ENCODE measurements at regions not wholly inside any gene's neighbourhood (a gene's known extent, or its start where the extent isn't known, plus 50 kb on each side); places are given as distances from the start of the nearest gene placed in this dataset.

GRCh38 chr1:96481409-96481808 lies 240.2 kb upstream of the PTBP2 start:
- no peaks in the 10 kb centered on the region for H3K36me3 ChIP-seq (ENCODE audit: control insufficient read depth, insufficient read depth, low read length)
- peaks cover 20% of the 10 kb centered on the region for H3K27me3 ChIP-seq (ENCODE audit: control insufficient read depth, insufficient read depth, low read length, poor library complexity, severe bottlenecking)
- H3K4me3 ChIP-seq (ENCODE audit: insufficient read depth, low read depth, low read length) = no peak overlapping the region
- no peaks in the 10 kb centered on the region for H3K9me3 ChIP-seq (ENCODE audit: control insufficient read depth, low read length)
- peaks cover 21% of the 10 kb centered on the region for H3K4me1 ChIP-seq (ENCODE audit: control insufficient read depth, insufficient read depth, low read length)
- 79 to 91% methylated on average over 2 of the region's 2 CpGs for WGBS, 2 experiments
- H3K27ac ChIP-seq (ENCODE audit: insufficient read depth, low read depth, low read length, poor library complexity, severe bottlenecking) = no peak overlapping the region

GRCh38 chr1:96482616-96483015 lies 239.0 kb upstream of the PTBP2 start:
- Histone ChIP-seq H3K36me3 (ENCODE audit: control insufficient read depth, insufficient read depth, low read length) (no peaks in the 10 kb centered on the region), H3K4me3 (ENCODE audit: insufficient read depth, low read depth, low read length) (no peak overlapping the region), H3K4me1 (ENCODE audit: control insufficient read depth, insufficient read depth, low read length) (peaks cover 27% of the 10 kb centered on the region), H3K27ac (ENCODE audit: insufficient read depth, low read depth, low read length, poor library complexity, severe bottlenecking) (peak overlapping the region; percentile 12), H3K9me3 (ENCODE audit: control insufficient read depth, low read length) (no peaks in the 10 kb centered on the region), H3K27me3 (ENCODE audit: control insufficient read depth, insufficient read depth, low read length, poor library complexity, severe bottlenecking) (peaks cover 8% of the 10 kb centered on the region)
- WGBS, 2 experiments = 0 to 1% methylated on average over 4 of the region's 4 CpGs

DNA sequence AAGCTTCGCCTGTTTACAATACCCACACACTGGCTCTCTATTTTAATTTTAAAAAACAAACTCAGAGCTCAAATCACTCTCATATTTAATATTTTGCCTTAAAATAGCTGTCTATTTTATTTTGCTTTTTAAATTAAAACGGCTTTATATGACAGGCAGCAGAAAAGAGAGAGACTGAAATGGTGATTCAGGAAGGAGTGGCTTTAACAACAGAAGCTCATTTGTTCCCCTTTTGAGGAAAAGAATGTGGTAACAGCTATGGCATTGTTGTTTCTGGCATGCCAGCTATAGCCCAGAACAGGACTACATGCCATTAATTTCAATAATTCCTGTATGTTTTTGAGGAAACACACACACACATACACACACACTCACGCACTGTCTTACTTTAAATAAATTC lies 234.2 kb upstream of the PTBP2 start:
- Histone ChIP-seq H3K27me3 (ENCODE audit: control insufficient read depth, insufficient read depth, low read length, poor library complexity, severe bottlenecking) (no peaks in the 10 kb centered on the region), H3K4me1 (ENCODE audit: control insufficient read depth, insufficient read depth, low read length) (peaks cover 22% of the 10 kb centered on the region), H3K4me3 (ENCODE audit: insufficient read depth, low read depth, low read length) (no peak overlapping the region), H3K27ac (ENCODE audit: insufficient read depth, low read depth, low read length, poor library complexity, severe bottlenecking) (no peak overlapping the region), H3K9me3 (ENCODE audit: control insufficient read depth, low read length) (no peaks in the 10 kb centered on the region), H3K36me3 (ENCODE audit: control insufficient read depth, insufficient read depth, low read length) (no peaks in the 10 kb centered on the region)
- 64 to 88% methylated on average over 3 of the region's 3 CpGs for WGBS, 2 experiments

- no peak overlapping the region for H3K4me3 ChIP-seq (ENCODE audit: insufficient read depth, low read depth, low read length)
These were observed 233.6 kb upstream of the PTBP2 start for GRCh38 chr1:96487971-96488370.

DNA sequence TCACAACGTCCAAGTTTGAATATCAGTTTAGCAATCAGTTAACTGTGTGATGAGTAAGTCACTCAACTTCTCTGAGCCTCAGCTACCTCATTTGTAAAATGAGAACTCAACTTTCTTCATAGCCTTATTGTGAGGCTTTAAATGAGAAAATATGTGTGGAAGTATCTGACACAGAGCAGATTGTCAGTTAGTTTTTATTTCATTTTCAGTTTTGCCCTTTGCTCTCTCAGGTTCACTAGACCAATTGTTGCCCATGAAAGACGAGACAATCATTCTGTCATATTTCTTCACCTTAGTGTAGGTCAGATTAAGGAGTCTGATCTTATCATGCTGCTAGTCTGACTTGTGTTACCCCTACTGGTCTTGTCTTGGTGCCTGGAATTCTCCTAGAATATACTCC lies 232.8 kb upstream of the PTBP2 start:
- no peaks in the 10 kb centered on the region for H3K36me3 ChIP-seq (ENCODE audit: control insufficient read depth, insufficient read depth, low read length)
- no peak overlapping the region for H3K27ac ChIP-seq (ENCODE audit: insufficient read depth, low read depth, low read length, poor library complexity, severe bottlenecking)
- H3K27me3 ChIP-seq (ENCODE audit: control insufficient read depth, insufficient read depth, low read length, poor library complexity, severe bottlenecking) = no peaks in the 10 kb centered on the region
- WGBS, 2 experiments = 67 to 80% methylated on average over 2 of the region's 2 CpGs
- H3K4me3 ChIP-seq (ENCODE audit: insufficient read depth, low read depth, low read length) = no peak overlapping the region
- peaks cover 22% of the 10 kb centered on the region for H3K4me1 ChIP-seq (ENCODE audit: control insufficient read depth, insufficient read depth, low read length)
- no peaks in the 10 kb centered on the region for H3K9me3 ChIP-seq (ENCODE audit: control insufficient read depth, low read length)

More at GRCh38 chr1:96487971-96488370, 233.6 kb upstream of the PTBP2 start:
- H3K36me3 ChIP-seq (ENCODE audit: control insufficient read depth, insufficient read depth, low read length) = no peaks in the 10 kb centered on the region
- H3K4me1 ChIP-seq (ENCODE audit: control insufficient read depth, insufficient read depth, low read length) = peaks cover 22% of the 10 kb centered on the region
- 84 to 85% methylated on average over 5 of the region's 5 CpGs for WGBS, 2 experiments
- no peak overlapping the region for H3K27ac ChIP-seq (ENCODE audit: insufficient read depth, low read depth, low read length, poor library complexity, severe bottlenecking)
- H3K27me3 ChIP-seq (ENCODE audit: control insufficient read depth, insufficient read depth, low read length, poor library complexity, severe bottlenecking) = no peaks in the 10 kb centered on the region
- no peaks in the 10 kb centered on the region for H3K9me3 ChIP-seq (ENCODE audit: control insufficient read depth, low read length)

DNA sequence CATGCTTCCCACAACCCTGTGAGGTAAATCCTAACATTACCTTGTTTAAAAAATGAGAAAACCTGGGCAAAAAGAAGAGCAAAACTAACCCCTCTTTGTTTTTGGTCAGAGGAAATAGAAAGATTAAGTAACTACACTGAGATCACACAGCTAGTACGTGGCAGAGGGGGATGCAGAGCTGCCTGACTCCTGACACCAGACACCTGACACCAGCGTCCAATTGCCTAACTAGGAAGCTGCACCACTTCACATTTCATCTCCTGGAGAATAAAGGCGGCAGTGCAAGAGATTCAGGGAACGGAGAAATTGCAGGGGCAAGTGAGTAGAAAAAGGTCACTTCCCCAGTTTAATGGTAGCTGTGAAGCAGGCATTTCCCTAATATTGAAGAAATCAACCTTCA lies 229.3 kb upstream of the PTBP2 start:
- no peaks in the 10 kb centered on the region for H3K27me3 ChIP-seq (ENCODE audit: control insufficient read depth, insufficient read depth, low read length, poor library complexity, severe bottlenecking)
- no peak overlapping the region for H3K27ac ChIP-seq (ENCODE audit: insufficient read depth, low read depth, low read length, poor library complexity, severe bottlenecking)
- no peak overlapping the region for H3K4me3 ChIP-seq (ENCODE audit: insufficient read depth, low read depth, low read length)
- WGBS, 2 experiments = 48 to 56% methylated on average over 4 of the region's 4 CpGs
- no peaks in the 10 kb centered on the region for H3K9me3 ChIP-seq (ENCODE audit: control insufficient read depth, low read length)
- H3K36me3 ChIP-seq (ENCODE audit: control insufficient read depth, insufficient read depth, low read length) = no peaks in the 10 kb centered on the region
- H3K4me1 ChIP-seq (ENCODE audit: control insufficient read depth, insufficient read depth, low read length) = peaks cover 13% of the 10 kb centered on the region

DNA sequence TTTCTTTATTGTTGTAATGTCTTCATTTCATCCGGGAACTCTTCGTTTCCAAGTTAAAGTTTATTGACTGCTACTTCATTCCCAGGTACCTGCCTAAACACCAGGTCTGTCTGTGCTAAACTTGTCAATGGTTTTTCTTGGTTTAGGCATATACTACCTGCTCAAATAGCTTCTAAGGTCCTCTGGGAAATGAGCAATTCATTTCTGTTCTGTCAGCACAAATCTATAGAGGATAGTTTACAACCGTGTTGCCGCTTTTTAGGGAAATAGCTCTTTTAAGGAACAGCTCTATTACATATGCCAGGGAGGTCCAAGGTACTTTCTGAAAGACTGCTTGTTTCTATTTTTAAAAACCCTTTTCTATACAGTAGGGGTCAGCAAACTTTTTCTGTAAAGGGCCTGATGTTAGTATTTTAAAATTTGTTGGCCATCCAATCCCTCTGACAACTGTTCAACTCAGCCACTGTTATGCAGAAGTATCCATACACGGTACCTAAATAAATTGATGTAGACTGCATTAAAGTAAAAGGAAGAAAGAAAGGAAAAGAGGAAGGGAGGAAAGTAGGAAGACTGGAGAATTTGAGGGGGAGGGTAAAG lies 222.7 kb upstream of the PTBP2 start:
- Histone ChIP-seq H3K27ac (ENCODE audit: insufficient read depth, low read depth, low read length, poor library complexity, severe bottlenecking) (no peak overlapping the region), H3K4me3 (ENCODE audit: insufficient read depth, low read depth, low read length) (no peak overlapping the region), H3K36me3 (ENCODE audit: control insufficient read depth, insufficient read depth, low read length) (no peaks in the 10 kb centered on the region), H3K4me1 (ENCODE audit: control insufficient read depth, insufficient read depth, low read length) (no peaks in the 10 kb centered on the region), H3K9me3 (ENCODE audit: control insufficient read depth, low read length) (no peaks in the 10 kb centered on the region), H3K27me3 (ENCODE audit: control insufficient read depth, insufficient read depth, low read length, poor library complexity, severe bottlenecking) (no peaks in the 10 kb centered on the region)
- 95 to 96% methylated on average over 5 of the region's 5 CpGs for WGBS, 2 experiments

DNA sequence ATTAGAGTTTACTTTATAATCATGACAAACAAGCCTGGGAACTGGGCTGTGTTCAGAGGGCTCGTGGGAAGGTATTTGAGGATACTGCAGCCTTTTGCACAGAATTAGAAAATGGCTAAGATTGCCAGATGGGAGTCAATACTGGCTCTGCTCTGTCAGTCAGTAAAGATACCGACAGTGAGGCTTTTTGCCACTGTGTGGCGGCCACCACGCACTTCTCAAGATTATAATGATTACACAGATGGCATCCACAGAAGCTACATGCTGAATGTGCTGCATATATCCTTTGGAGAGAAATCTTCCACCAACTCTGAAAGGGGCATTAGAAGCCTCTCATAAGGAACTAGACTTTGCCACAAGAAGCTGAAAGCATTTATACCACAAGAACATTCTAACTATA lies 213.4 kb upstream of the PTBP2 start:
- H3K27ac ChIP-seq (ENCODE audit: insufficient read depth, low read depth, low read length, poor library complexity, severe bottlenecking) = no peak overlapping the region
- H3K9me3 ChIP-seq (ENCODE audit: control insufficient read depth, low read length) = no peaks in the 10 kb centered on the region
- H3K27me3 ChIP-seq (ENCODE audit: control insufficient read depth, insufficient read depth, low read length, poor library complexity, severe bottlenecking) = no peaks in the 10 kb centered on the region
- H3K36me3 ChIP-seq (ENCODE audit: control insufficient read depth, insufficient read depth, low read length) = no peaks in the 10 kb centered on the region
- WGBS, 2 experiments = 89 to 90% methylated on average over 4 of the region's 4 CpGs
- H3K4me3 ChIP-seq (ENCODE audit: insufficient read depth, low read depth, low read length) = no peak overlapping the region
- peaks cover 3% of the 10 kb centered on the region for H3K4me1 ChIP-seq (ENCODE audit: control insufficient read depth, insufficient read depth, low read length)

DNA sequence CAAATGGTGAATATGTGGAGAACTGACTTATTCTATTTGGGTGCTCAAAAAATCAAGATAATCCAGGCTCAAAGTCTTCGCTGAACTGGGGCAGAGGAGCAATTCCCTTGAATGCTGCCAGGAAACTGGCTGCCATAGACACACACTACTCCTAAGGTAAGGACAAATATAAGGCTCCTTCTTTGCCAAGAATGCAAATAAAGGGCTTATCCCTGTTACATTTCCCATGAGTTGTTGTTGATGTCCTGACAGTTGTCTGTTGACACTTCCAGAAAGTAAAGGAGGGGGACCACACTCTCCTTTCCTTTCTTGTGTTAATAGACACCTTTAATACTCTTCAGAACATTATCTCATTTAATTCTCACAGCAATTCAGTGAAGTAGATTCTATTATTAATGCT lies 212.2 kb upstream of the PTBP2 start:
- H3K4me3 ChIP-seq (ENCODE audit: insufficient read depth, low read depth, low read length) = no peak overlapping the region
- H3K9me3 ChIP-seq (ENCODE audit: control insufficient read depth, low read length) = no peaks in the 10 kb centered on the region
- H3K36me3 ChIP-seq (ENCODE audit: control insufficient read depth, insufficient read depth, low read length) = no peaks in the 10 kb centered on the region
- no peaks in the 10 kb centered on the region for H3K27me3 ChIP-seq (ENCODE audit: control insufficient read depth, insufficient read depth, low read length, poor library complexity, severe bottlenecking)
- 97 to 100% methylated on average over 1 of the region's 1 CpG for WGBS, 2 experiments
- peaks cover 9% of the 10 kb centered on the region for H3K4me1 ChIP-seq (ENCODE audit: control insufficient read depth, insufficient read depth, low read length)
- H3K27ac ChIP-seq (ENCODE audit: insufficient read depth, low read depth, low read length, poor library complexity, severe bottlenecking) = no peak overlapping the region

GRCh38 chr1:96509951-96510350 lies 211.6 kb upstream of the PTBP2 start:
- Histone ChIP-seq H3K4me3 (ENCODE audit: insufficient read depth, low read depth, low read length) (no peak overlapping the region), H3K27ac (ENCODE audit: insufficient read depth, low read depth, low read length, poor library complexity, severe bottlenecking) (no peak overlapping the region), H3K36me3 (ENCODE audit: control insufficient read depth, insufficient read depth, low read length) (no peaks in the 10 kb centered on the region), H3K27me3 (ENCODE audit: control insufficient read depth, insufficient read depth, low read length, poor library complexity, severe bottlenecking) (no peaks in the 10 kb centered on the region), H3K9me3 (ENCODE audit: control insufficient read depth, low read length) (no peaks in the 10 kb centered on the region), H3K4me1 (ENCODE audit: control insufficient read depth, insufficient read depth, low read length) (peaks cover 13% of the 10 kb centered on the region)
- WGBS, 2 experiments = 84 to 94% methylated on average over 2 of the region's 2 CpGs

DNA sequence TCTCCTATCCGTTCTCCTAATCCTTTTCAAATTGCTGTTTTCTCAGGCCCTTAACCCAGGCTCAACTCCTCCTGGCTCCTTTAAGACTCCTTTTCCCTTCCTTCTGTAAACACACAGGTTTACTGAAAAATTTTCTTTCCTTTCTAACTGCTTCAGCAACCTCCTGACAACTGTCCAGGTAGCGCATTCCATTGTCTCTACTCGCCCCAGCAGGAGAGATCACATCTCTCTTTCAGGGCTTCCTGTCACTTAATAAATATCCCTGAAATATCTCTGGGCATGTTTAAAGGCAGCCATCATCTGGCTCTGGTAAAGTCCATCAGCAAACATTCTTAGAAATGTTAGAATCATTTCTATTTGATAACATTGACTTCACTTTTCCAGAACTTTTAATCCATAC lies 211.2 kb upstream of the PTBP2 start:
- WGBS, 2 experiments = 72 to 74% methylated on average over 3 of the region's 3 CpGs

More for the DNA sequence above, 211.2 kb upstream of the PTBP2 start:
- H3K4me3 ChIP-seq (ENCODE audit: insufficient read depth, low read depth, low read length) = no peak overlapping the region
- H3K4me1 ChIP-seq (ENCODE audit: control insufficient read depth, insufficient read depth, low read length) = peaks cover 13% of the 10 kb centered on the region
- no peaks in the 10 kb centered on the region for H3K36me3 ChIP-seq (ENCODE audit: control insufficient read depth, insufficient read depth, low read length)
- no peaks in the 10 kb centered on the region for H3K27me3 ChIP-seq (ENCODE audit: control insufficient read depth, insufficient read depth, low read length, poor library complexity, severe bottlenecking)
- H3K9me3 ChIP-seq (ENCODE audit: control insufficient read depth, low read length) = no peaks in the 10 kb centered on the region
- H3K27ac ChIP-seq (ENCODE audit: insufficient read depth, low read depth, low read length, poor library complexity, severe bottlenecking) = no peak overlapping the region

Measured in ectodermal cell (in vitro differentiated cells).